ENCODE measurements at regions not wholly inside any gene's neighbourhood (a gene's known extent, or its start where the extent isn't known, plus 50 kb on each side); places are given as distances from the start of the nearest gene placed in this dataset.
A peak's percentile ranks its signal among the peaks of the same experiment; 100 is the strongest.

- no peak for DNase-seq
- Mint-ChIP-seq H3K27ac (no peak overlapping the region), H3K36me3 (ENCODE audit: low read depth) (no peaks in the 10 kb centered on the region), H3K9me3 (no peaks in the 10 kb centered on the region), H3K4me1 (ENCODE audit: low read depth) (no peaks in the 10 kb centered on the region), H3K27me3 (peaks cover 6% of the 10 kb centered on the region), H3K4me3 (no peak overlapping the region)
Observed at GRCh38 chr4:8701126-8702019, 108.8 kb downstream of the CPZ start.

GRCh38 chr4:8700531-8700930 is 108.0 kb downstream of the CPZ start:
- Mint-ChIP-seq H3K4me1 (ENCODE audit: low read depth) (no peaks in the 10 kb centered on the region), H3K9me3 (no peaks in the 10 kb centered on the region), H3K36me3 (ENCODE audit: low read depth) (no peaks in the 10 kb centered on the region), H3K4me3 (no peak overlapping the region), H3K27ac (no peak overlapping the region), H3K27me3 (peaks cover 3% of the 10 kb centered on the region)
- DNase-seq, result no peak

- peaks cover 6% of the 10 kb centered on the region for H3K27me3 Mint-ChIP-seq
- H3K9me3 Mint-ChIP-seq, result no peaks in the 10 kb centered on the region
Observed at GRCh38 chr4:8699479-8700145, 107.0 kb downstream of the CPZ start.

GRCh38 chr4:8699063-8699385 is 106.5 kb downstream of the CPZ start:
- Mint-ChIP-seq H3K4me1 (ENCODE audit: low read depth) (no peaks in the 10 kb centered on the region), H3K27ac (no peak overlapping the region), H3K9me3 (no peaks in the 10 kb centered on the region), H3K4me3 (no peak overlapping the region), H3K27me3 (peaks cover 6% of the 10 kb centered on the region), H3K36me3 (ENCODE audit: low read depth) (no peaks in the 10 kb centered on the region)
- no peak for DNase-seq

More at GRCh38 chr4:8699479-8700145, 107.0 kb downstream of the CPZ start:
- Mint-ChIP-seq H3K4me3 (no peak overlapping the region), H3K4me1 (ENCODE audit: low read depth) (no peaks in the 10 kb centered on the region), H3K36me3 (ENCODE audit: low read depth) (no peaks in the 10 kb centered on the region), H3K27ac (no peak overlapping the region)
- DNase-seq, result peak; percentile 22

GRCh38 chr4:8698341-8699062 is 105.9 kb downstream of the CPZ start:
- no peaks in the 10 kb centered on the region for H3K36me3 Mint-ChIP-seq (ENCODE audit: low read depth)
- H3K4me3 Mint-ChIP-seq, result no peak overlapping the region
- peaks cover 6% of the 10 kb centered on the region for H3K27me3 Mint-ChIP-seq
- no peaks in the 10 kb centered on the region for H3K9me3 Mint-ChIP-seq
- DNase-seq, result peak; percentile 7
- H3K4me1 Mint-ChIP-seq (ENCODE audit: low read depth), result no peaks in the 10 kb centered on the region
- no peak overlapping the region for H3K27ac Mint-ChIP-seq

- Mint-ChIP-seq H3K4me3 (no peak overlapping the region), H3K36me3 (ENCODE audit: low read depth) (no peaks in the 10 kb centered on the region), H3K27ac (no peak overlapping the region), H3K4me1 (ENCODE audit: low read depth) (no peaks in the 10 kb centered on the region), H3K9me3 (no peaks in the 10 kb centered on the region), H3K27me3 (peaks cover 6% of the 10 kb centered on the region)
- DNase-seq, result peak; percentile 9
Observed at GRCh38 chr4:8697826-8698225, 105.3 kb downstream of the CPZ start.

GRCh38 chr4:8696369-8697127 is 104.0 kb downstream of the CPZ start:
- Mint-ChIP-seq H3K4me1 (ENCODE audit: low read depth) (no peaks in the 10 kb centered on the region), H3K9me3 (no peaks in the 10 kb centered on the region), H3K27me3 (peaks cover 6% of the 10 kb centered on the region), H3K36me3 (ENCODE audit: low read depth) (no peaks in the 10 kb centered on the region), H3K27ac (no peak overlapping the region), H3K4me3 (no peak overlapping the region)
- peak; percentile 11 for DNase-seq

GRCh38 chr4:8695237-8696219 is 103.0 kb downstream of the CPZ start:
- Mint-ChIP-seq H3K4me3 (no peak overlapping the region), H3K27ac (no peak overlapping the region), H3K36me3 (ENCODE audit: low read depth) (no peaks in the 10 kb centered on the region), H3K27me3 (peaks cover 6% of the 10 kb centered on the region), H3K9me3 (no peaks in the 10 kb centered on the region), H3K4me1 (ENCODE audit: low read depth) (no peaks in the 10 kb centered on the region)
- DNase-seq, result peak; percentile 8

GRCh38 chr4:8694651-8695151 is 102.1 kb downstream of the CPZ start:
- H3K27ac Mint-ChIP-seq, result no peak overlapping the region
- peak; percentile 14 for DNase-seq
- no peaks in the 10 kb centered on the region for H3K36me3 Mint-ChIP-seq (ENCODE audit: low read depth)
- H3K27me3 Mint-ChIP-seq, result peaks cover 6% of the 10 kb centered on the region
- no peaks in the 10 kb centered on the region for H3K9me3 Mint-ChIP-seq
- H3K4me1 Mint-ChIP-seq (ENCODE audit: low read depth), result no peaks in the 10 kb centered on the region
- no peak overlapping the region for H3K4me3 Mint-ChIP-seq

GRCh38 chr4:8694226-8694625 is 101.7 kb downstream of the CPZ start:
- Mint-ChIP-seq H3K4me1 (ENCODE audit: low read depth) (no peaks in the 10 kb centered on the region), H3K4me3 (no peak overlapping the region), H3K27ac (no peak overlapping the region), H3K27me3 (peaks cover 6% of the 10 kb centered on the region), H3K36me3 (ENCODE audit: low read depth) (no peaks in the 10 kb centered on the region), H3K9me3 (no peaks in the 10 kb centered on the region)
- DNase-seq, result no peak

GRCh38 chr4:8691151-8691775 is 98.7 kb downstream of the CPZ start:
- Mint-ChIP-seq H3K9me3 (no peaks in the 10 kb centered on the region), H3K27me3 (peaks cover 22% of the 10 kb centered on the region), H3K36me3 (ENCODE audit: low read depth) (no peaks in the 10 kb centered on the region), H3K4me3 (no peak overlapping the region), H3K27ac (no peak overlapping the region), H3K4me1 (ENCODE audit: low read depth) (no peaks in the 10 kb centered on the region)
- DNase-seq, result peak; percentile 8

- H3K36me3 Mint-ChIP-seq (ENCODE audit: low read depth), result no peaks in the 10 kb centered on the region
- no peak overlapping the region for H3K27ac Mint-ChIP-seq
- no peak overlapping the region for H3K4me3 Mint-ChIP-seq
- H3K9me3 Mint-ChIP-seq, result no peaks in the 10 kb centered on the region
- peak; percentile 11 for DNase-seq
- H3K27me3 Mint-ChIP-seq, result peaks cover 22% of the 10 kb centered on the region
- no peaks in the 10 kb centered on the region for H3K4me1 Mint-ChIP-seq (ENCODE audit: low read depth)
Observed at GRCh38 chr4:8690216-8691150, 97.9 kb downstream of the CPZ start.
